Esophagus muscularis mucosa (tissue), 4 donors: ENCODE measurements at regions not wholly inside any gene's neighbourhood (a gene's known extent, or its start where the extent isn't known, plus 50 kb on each side); places are given as distances from the start of the nearest gene placed in this dataset.

ENCODE experiments used
- CTCF ChIP-seq, 3 experiments: fragments of 200-600 bp in 2 of 3; fragments of 450-650 bp in 1 of 3; sonication (generic) in 2 of 3; IDR thresholded peaks; one replicate each; pipeline ENCODE4 v1.5.1; 2017 to 2019; ENCODE audit warnings: antibody characterized with exemption in 3 of 3, mild to moderate bottlenecking in 2 of 3, moderate library complexity in 1 of 3
- EP300 ChIP-seq: sonication (generic); formaldehyde crosslinking; IDR thresholded peaks from one replicate; pipeline ENCODE4 v1.6.1; 2017; ENCODE audit warnings: antibody characterized with exemption
- POLR2A ChIP-seq: fragments of 450-650 bp; IDR thresholded peaks from one replicate; pipeline ENCODE4 v1.6.1; 2017; ENCODE audit warnings: antibody characterized with exemption, moderate library complexity, mild to moderate bottlenecking, low read depth
- POLR2AphosphoS5 ChIP-seq, 2 donors: sonication (generic); formaldehyde crosslinking; IDR thresholded peaks; one replicate each; pipeline ENCODE4 v1.6.1; 2017; ENCODE audit warnings: antibody characterized with exemption in 2 of 2

- TF ChIP-seq CTCF (IDR thresholded peaks at IDR 0.05) = no peak
- TF ChIP-seq POLR2AphosphoS5 (IDR thresholded peaks at IDR 0.05) = no peak
- no peak for TF ChIP-seq EP300
- TF ChIP-seq POLR2A = no peak
Observed at GRCh38 chr2:147211484-147211883, 633.3 kb upstream of the ACVR2A start.
